HEK293 (cell line): ENCODE measurements at regions not wholly inside any gene's neighbourhood (a gene's known extent, or its start where the extent isn't known, plus 50 kb on each side); places are given as distances from the start of the nearest gene placed in this dataset.

Source experiments
- CTCF ChIA-PET: fragments of 350-600 bp; formaldehyde crosslinking; extraction: SDS; loops from one replicate; lab custom pipeline; 2021; ENCODE audit warnings: antibody characterized with exemption; lab: Yijun Ruan, JAX
- POLR2A ChIA-PET: fragments of 300-600 bp; formaldehyde crosslinking; extraction: SDS; loops from one replicate; lab custom pipeline; 2020; ENCODE audit warnings: antibody characterized with exemption, inconsistent platforms; lab: Yijun Ruan, JAX
- H3K27ac ChIP-seq: fragments of 200-500 bp; sonication (Bioruptor generic); 2 replicates; pipeline ENCODE4 v1.5.1; 2014; ENCODE audit warnings: low read depth, low read length, control low read depth, inconsistent platforms; ENCODE audit errors: extremely low read depth
- H3K36me3 ChIP-seq, 2 experiments: fragments of 200-500 bp in 1 of 2; sonication (Bioruptor generic) in 1 of 2; 1 replicate in 1 of 2; 2 replicates in 1 of 2; pipeline ENCODE4 v1.5.1; 2014 to 2017; ENCODE audit warnings: inconsistent platforms in 2 of 2, low read length in 2 of 2; ENCODE audit not compliant: control insufficient read depth in 2 of 2, insufficient read depth in 1 of 2
- H3K4me1 ChIP-seq: fragments of 200-500 bp; sonication (Bioruptor generic); 2 replicates; pipeline ENCODE4 v1.5.1; 2014; ENCODE audit warnings: mild to moderate bottlenecking, low read length, inconsistent platforms; ENCODE audit not compliant: control insufficient read depth, insufficient read depth
- H3K4me3 ChIP-seq: 2 replicates; pipeline ENCODE4 v1.5.1; 2011; ENCODE audit warnings: low read depth, mild to moderate bottlenecking, control low read depth, low read length, moderate library complexity
- H3K9me3 ChIP-seq: fragments of 200-500 bp; sonication (Bioruptor generic); 2 replicates; pipeline ENCODE4 v1.5.1; 2014; ENCODE audit warnings: low read depth, low read length, inconsistent platforms; ENCODE audit not compliant: control insufficient read depth, insufficient read depth
- MZF1 ChIP-seq: fragments of 450-650 bp; formaldehyde crosslinking; IDR thresholded peaks from 2 replicates; pipeline ENCODE4 v1.5.1; 2017; ENCODE audit warnings: missing biosample characterization, missing genetic modification characterization, borderline replicate concordance
- SALL2 ChIP-seq: fragments of 450-650 bp; formaldehyde crosslinking; IDR thresholded peaks from 2 replicates; pipeline ENCODE4 v1.5.0; 2017; ENCODE audit warnings: missing biosample characterization, mild to moderate bottlenecking, missing genetic modification characterization, borderline replicate concordance
- SCRT2 ChIP-seq: fragments of 450-650 bp; formaldehyde crosslinking; IDR thresholded peaks from 2 replicates; pipeline ENCODE4 v1.5.1; 2016; ENCODE audit warnings: missing biosample characterization, missing genetic modification characterization
- ZBTB21 ChIP-seq: fragments of 450-650 bp; formaldehyde crosslinking; IDR thresholded peaks from 2 replicates; pipeline ENCODE4 v1.5.1; 2017; ENCODE audit warnings: missing biosample characterization, missing genetic modification characterization
- ZNF175 ChIP-seq: fragments of 450-650 bp; formaldehyde crosslinking; IDR thresholded peaks from 2 replicates; pipeline ENCODE4 v1.5.1; 2016; ENCODE audit warnings: missing biosample characterization, missing genetic modification characterization
- ZNF221 ChIP-seq: fragments of 450-650 bp; formaldehyde crosslinking; IDR thresholded peaks from 2 replicates; pipeline ENCODE4 v1.5.1; 2017; ENCODE audit warnings: missing biosample characterization, missing genetic modification characterization, borderline replicate concordance
- ZNF302 ChIP-seq: fragments of 450-650 bp; formaldehyde crosslinking; IDR thresholded peaks from 2 replicates; pipeline ENCODE4 v1.5.1; 2016; ENCODE audit warnings: missing biosample characterization, missing genetic modification characterization, low read depth
- ZNF350 ChIP-seq: fragments of 450-650 bp; formaldehyde crosslinking; IDR thresholded peaks from 2 replicates; pipeline ENCODE4 v1.5.0; 2017; ENCODE audit warnings: missing biosample characterization, mild to moderate bottlenecking, missing genetic modification characterization
- ZNF530 ChIP-seq: fragments of 450-650 bp; formaldehyde crosslinking; IDR thresholded peaks from 2 replicates; pipeline ENCODE4 v1.5.1; 2016; ENCODE audit warnings: low read depth, missing biosample characterization, missing genetic modification characterization
- ZNF548 ChIP-seq: fragments of 450-650 bp; formaldehyde crosslinking; IDR thresholded peaks from 2 replicates; pipeline ENCODE4 v1.5.1; 2016; ENCODE audit warnings: missing biosample characterization, missing genetic modification characterization
- ZNF585B ChIP-seq: fragments of 450-650 bp; formaldehyde crosslinking; IDR thresholded peaks from 2 replicates; pipeline ENCODE4 v1.5.1; 2016; ENCODE audit warnings: missing biosample characterization, missing genetic modification characterization
- ZNF660 ChIP-seq: fragments of 450-650 bp; IDR thresholded peaks from 2 replicates; pipeline ENCODE4 v1.5.1; 2018; ENCODE audit warnings: missing biosample characterization, mild to moderate bottlenecking, missing genetic modification characterization
- ZNF791 ChIP-seq: fragments of 450-650 bp; formaldehyde crosslinking; IDR thresholded peaks from 2 replicates; pipeline ENCODE4 v1.5.1; 2016; ENCODE audit warnings: missing biosample characterization, missing genetic modification characterization
- TF ChIP-seq, protein P1 (sequence below): fragments of 450-650 bp; formaldehyde crosslinking; IDR thresholded peaks from 2 replicates; pipeline ENCODE4 v1.5.1; 2017; ENCODE audit warnings: missing biosample characterization, mild to moderate bottlenecking, missing genetic modification characterization, moderate library complexity
- TF ChIP-seq, protein P2 (sequence below): fragments of 450-650 bp; formaldehyde crosslinking; conservative IDR thresholded peaks from 2 replicates; pipeline ENCODE4 v1.5.1; 2016; ENCODE audit warnings: low read depth, missing biosample characterization, missing genetic modification characterization

DNA sequence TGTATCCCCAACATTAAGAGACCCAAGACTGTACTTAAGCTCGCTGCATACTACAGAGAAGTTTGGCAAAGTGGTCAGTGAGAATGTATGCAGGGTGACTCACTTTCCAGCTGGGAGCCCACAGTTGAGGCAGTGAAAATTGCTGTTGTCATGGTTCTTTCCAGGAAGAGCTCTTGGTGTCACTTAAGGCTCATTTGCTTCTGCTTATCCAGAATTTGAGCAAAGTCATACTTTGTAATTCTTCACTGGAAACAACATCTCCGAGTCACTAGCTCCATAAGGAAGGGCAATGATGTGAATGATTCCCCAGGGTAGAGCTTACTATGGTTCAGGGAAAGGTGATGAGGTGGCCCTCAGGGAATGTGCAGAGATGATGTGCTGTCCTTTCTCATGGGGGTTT is 65.4 kb upstream of the FBXL4 start (continued):
- no peak for TF ChIP-seq SALL2 (tag by site-specific recombination)
- TF ChIP-seq ZNF791 (tag by site-specific recombination), result no peak
- no peak for TF ChIP-seq ZNF175 (tag by site-specific recombination)
- TF ChIP-seq ZNF221 (tag by site-specific recombination), result no peak
- no peak for TF ChIP-seq ZNF302 (tag by site-specific recombination)
- no peak for TF ChIP-seq ZNF530 (tag by site-specific recombination)

DNA sequence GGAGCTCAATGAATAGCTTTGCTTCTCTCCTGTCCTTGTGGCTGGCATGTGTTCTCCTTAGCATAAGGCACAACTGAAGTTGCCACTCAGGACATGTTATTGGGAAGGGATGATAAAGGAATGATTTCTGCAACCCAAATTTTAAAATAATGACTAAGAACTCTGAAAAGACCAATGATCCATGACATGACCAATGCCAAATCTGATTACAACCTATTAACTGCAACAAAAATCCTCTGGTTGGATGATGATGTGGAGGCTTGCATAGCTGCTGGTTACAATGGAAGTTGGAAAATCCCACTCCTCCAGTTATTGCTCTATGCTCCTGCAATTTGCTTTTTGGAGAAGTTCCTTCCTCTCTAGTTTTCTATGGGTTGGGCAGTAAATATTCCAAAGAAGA is 63.4 kb upstream of the FBXL4 start:
- TF ChIP-seq MZF1 (tag by site-specific recombination), result no peak
- TF ChIP-seq ZNF660 (tag by site-specific recombination), result no peak
- TF ChIP-seq, protein P1, sequence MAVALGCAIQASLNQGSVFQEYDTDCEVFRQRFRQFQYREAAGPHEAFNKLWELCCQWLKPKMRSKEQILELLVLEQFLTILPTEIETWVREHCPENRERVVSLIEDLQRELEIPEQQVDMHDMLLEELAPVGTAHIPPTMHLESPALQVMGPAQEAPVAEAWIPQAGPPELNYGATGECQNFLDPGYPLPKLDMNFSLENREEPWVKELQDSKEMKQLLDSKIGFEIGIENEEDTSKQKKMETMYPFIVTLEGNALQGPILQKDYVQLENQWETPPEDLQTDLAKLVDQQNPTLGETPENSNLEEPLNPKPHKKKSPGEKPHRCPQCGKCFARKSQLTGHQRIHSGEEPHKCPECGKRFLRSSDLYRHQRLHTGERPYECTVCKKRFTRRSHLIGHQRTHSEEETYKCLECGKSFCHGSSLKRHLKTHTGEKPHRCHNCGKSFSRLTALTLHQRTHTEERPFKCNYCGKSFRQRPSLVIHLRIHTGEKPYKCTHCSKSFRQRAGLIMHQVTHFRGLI (tag by site-specific recombination), result no peak
- no peak for TF ChIP-seq SCRT2
- TF ChIP-seq, all 188 proteins: peak for 0
- CTCF ChIA-PET, result interaction anchor here (0.6 to 0.7 kb wide), 2 partner anchors 55 to 221 kb away, joined by 3 read pairs; no protein-coding TSS in a partner anchor
- no peaks in the 10 kb centered on the region for H3K4me1 ChIP-seq
- H3K9me3 ChIP-seq, result no peaks in the 10 kb centered on the region
- H3K27ac ChIP-seq, result no peak overlapping the region
- H3K36me3 ChIP-seq, result no peaks in the 10 kb centered on the region
- POLR2A ChIA-PET, result no interaction called here
- H3K4me3 ChIP-seq, result no peak overlapping the region

DNA sequence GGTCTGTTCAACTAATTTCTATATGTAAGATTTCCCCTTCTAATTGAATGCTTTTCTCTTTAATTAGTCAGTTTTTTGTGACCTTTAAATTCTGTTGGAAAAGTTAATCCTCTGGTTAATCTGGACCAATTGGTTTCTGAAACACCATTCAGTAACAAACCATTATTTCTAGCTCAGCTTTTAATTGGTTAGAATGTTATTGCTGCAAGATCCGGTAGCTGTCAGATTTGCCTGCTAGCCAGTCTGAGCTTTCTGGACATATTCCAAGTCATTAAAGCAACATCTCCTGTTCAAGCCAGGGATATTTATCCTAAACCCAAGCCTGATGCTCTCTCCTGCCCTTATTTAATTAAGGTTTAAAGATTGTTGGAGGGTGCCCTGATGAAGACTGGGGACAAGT is 55.1 kb upstream of the FBXL4 start:
- CTCF ChIA-PET, result interaction anchor here (0.6 to 0.7 kb wide), 2 partner anchors 1793 to 1817 kb away, joined by 3 to 4 read pairs; no protein-coding TSS in a partner anchor
- peak; percentile 62; the same call in 1 of the 2 replicates for TF ChIP-seq ZNF350 (tag by site-specific recombination)
- TF ChIP-seq ZNF585B, result no peak
- POLR2A ChIA-PET, result no interaction called here
- Histone ChIP-seq H3K4me3 (no peak overlapping the region), H3K4me1 (no peaks in the 10 kb centered on the region), H3K36me3 (no peaks in the 10 kb centered on the region), H3K9me3 (no peaks in the 10 kb centered on the region), H3K27ac (no peak overlapping the region)

DNA sequence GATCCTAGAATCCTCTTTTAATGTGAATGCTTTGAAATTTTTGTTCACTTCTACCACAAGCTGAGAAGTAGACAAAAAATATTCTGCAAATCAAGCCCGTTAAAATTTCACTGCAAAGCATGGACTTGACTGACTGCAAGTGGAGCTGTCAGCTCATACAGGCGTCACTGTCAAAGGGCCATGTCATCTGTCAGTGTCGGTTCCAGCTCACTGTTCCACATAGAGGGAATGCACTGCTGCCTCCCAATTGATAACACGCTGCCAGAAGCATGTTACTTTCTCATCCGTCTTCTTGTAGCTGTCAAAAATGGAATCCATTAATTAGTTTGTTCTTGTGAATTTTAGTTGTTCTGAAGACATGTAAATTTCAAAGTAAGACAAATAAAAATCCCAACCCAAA is 50.4 kb upstream of the FBXL4 start:
- no peaks in the 10 kb centered on the region for H3K4me1 ChIP-seq
- no peaks in the 10 kb centered on the region for H3K9me3 ChIP-seq
- no peaks in the 10 kb centered on the region for H3K36me3 ChIP-seq
- POLR2A ChIA-PET, result no interaction called here
- TF ChIP-seq ZBTB21, result no peak
- no peak for TF ChIP-seq ZNF548
- TF ChIP-seq, protein P2, sequence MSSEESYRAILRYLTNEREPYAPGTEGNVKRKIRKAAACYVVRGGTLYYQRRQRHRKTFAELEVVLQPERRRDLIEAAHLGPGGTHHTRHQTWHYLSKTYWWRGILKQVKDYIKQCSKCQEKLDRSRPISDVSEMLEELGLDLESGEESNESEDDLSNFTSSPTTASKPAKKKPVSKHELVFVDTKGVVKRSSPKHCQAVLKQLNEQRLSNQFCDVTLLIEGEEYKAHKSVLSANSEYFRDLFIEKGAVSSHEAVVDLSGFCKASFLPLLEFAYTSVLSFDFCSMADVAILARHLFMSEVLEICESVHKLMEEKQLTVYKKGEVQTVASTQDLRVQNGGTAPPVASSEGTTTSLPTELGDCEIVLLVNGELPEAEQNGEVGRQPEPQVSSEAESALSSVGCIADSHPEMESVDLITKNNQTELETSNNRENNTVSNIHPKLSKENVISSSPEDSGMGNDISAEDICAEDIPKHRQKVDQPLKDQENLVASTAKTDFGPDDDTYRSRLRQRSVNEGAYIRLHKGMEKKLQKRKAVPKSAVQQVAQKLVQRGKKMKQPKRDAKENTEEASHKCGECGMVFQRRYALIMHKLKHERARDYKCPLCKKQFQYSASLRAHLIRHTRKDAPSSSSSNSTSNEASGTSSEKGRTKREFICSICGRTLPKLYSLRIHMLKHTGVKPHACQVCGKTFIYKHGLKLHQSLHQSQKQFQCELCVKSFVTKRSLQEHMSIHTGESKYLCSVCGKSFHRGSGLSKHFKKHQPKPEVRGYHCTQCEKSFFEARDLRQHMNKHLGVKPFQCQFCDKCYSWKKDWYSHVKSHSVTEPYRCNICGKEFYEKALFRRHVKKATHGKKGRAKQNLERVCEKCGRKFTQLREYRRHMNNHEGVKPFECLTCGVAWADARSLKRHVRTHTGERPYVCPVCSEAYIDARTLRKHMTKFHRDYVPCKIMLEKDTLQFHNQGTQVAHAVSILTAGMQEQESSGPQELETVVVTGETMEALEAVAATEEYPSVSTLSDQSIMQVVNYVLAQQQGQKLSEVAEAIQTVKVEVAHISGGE (tag by site-specific recombination), result no peak
- TF ChIP-seq, all 188 proteins: peak for 0
- CTCF ChIA-PET, result interaction anchor here (0.5 to 1.2 kb wide), 2 partner anchors 33 to 121 kb away, joined by 4 to 5 read pairs; no protein-coding TSS in a partner anchor
- H3K27ac ChIP-seq, result no peak overlapping the region
- H3K4me3 ChIP-seq, result no peak overlapping the region
